Activated CD4-positive, alpha-beta memory T cell treated with anti-CD3 and anti-CD28 coated beads for 36 hours (primary cell): ENCODE measurements at regions not wholly inside any gene's neighbourhood (a gene's known extent, or its start where the extent isn't known, plus 50 kb on each side); places are given as distances from the start of the nearest gene placed in this dataset.

ENCODE experiments used
- CTCF ChIA-PET: fragments of 350-600 bp; sonication (Branson Sonifier 250); formaldehyde crosslinking; loops from one replicate; lab custom pipeline; 2021; ENCODE audit warnings: antibody characterized with exemption, inconsistent platforms; lab: Charles Lee
- POLR2A ChIA-PET: fragments of 350-600 bp; sonication (Branson Sonifier 250); formaldehyde crosslinking; loops from one replicate; lab custom pipeline; 2021; ENCODE audit warnings: antibody characterized with exemption; lab: Charles Lee
- DNase-seq: peaks from one replicate; pipeline ENCODE4 v3.0.0-alpha.2; 2020
- H3K27ac Mint-ChIP-seq: one replicate; pipeline ENCODE4 v1.8.0; 2021; ENCODE audit warnings: mixed read lengths
- H3K27me3 Mint-ChIP-seq: one replicate; pipeline ENCODE4 v1.8.0; 2021; ENCODE audit warnings: mixed read lengths
- H3K36me3 Mint-ChIP-seq: one replicate; pipeline ENCODE4 v1.8.0; 2021; ENCODE audit warnings: mixed read lengths
- H3K4me1 Mint-ChIP-seq: one replicate; pipeline ENCODE4 v1.8.0; 2021; ENCODE audit warnings: low read depth, mixed read lengths
- H3K4me3 Mint-ChIP-seq: one replicate; pipeline ENCODE4 v1.8.0; 2021; ENCODE audit warnings: mild to moderate bottlenecking, mixed read lengths
- H3K9me3 Mint-ChIP-seq: one replicate; pipeline ENCODE4 v1.8.0; 2021; ENCODE audit warnings: mixed read lengths
- intact Hi-C: fragments of 100-400 bp; cut with micrococcal nuclease; formaldehyde crosslinking; loops from one replicate; pipeline ENCODE4 v1.15.1; 2023

DNA sequence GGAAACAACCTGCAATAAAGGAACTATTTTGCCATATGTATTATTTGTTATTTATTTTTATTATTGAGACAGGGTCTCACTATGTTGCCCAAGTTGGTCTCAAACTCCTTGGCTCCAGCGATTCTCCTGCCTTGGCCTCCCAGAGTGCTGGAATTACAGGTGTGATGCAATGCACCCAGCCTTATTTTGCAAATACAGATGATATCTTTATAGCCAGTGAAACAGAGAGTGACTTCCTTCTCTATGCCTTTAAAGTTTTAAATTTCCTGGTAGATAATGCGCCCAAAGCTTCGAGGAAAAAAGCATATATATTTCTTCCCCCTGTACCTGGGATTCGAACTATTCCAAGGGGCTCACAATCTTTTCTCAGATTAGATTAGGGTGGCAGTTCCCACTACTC, 601.1 kb upstream of the HTR2C start:
- intact Hi-C loops, result no loop called here
- Mint-ChIP-seq H3K4me3 (no peak overlapping the region), H3K36me3 (no peaks in the 10 kb centered on the region), H3K9me3 (peaks cover 2% of the 10 kb centered on the region), H3K27me3 (no peaks in the 10 kb centered on the region), H3K27ac (no peak overlapping the region), H3K4me1 (no peaks in the 10 kb centered on the region)
- ChIA-PET POLR2A (no interaction called here), CTCF (no interaction called here)
- DNase-seq, result no peak

DNA sequence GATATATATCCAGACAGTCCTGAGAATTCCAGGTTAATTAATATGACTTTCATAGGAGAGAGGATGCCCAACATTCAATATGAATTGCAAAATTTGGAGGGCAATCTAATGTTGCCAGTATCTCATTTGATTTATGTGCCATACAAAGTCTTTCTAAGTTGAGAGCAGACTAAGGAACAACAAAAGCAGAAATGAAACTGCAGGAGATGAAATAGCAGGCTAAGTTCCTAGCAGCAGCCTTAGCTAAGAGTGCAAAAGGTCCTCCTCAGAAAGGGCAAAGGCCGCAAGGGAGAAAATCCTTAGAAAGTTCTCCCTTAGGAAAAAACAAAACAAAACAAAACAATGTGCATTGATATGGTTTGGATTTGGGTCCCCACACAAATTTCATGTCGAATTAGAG, 602.9 kb upstream of the HTR2C start:
- Mint-ChIP-seq H3K9me3 (peaks cover 2% of the 10 kb centered on the region), H3K4me1 (no peaks in the 10 kb centered on the region), H3K36me3 (no peaks in the 10 kb centered on the region), H3K27me3 (no peaks in the 10 kb centered on the region), H3K4me3 (no peak overlapping the region), H3K27ac (no peak overlapping the region)
- POLR2A ChIA-PET, result no interaction called here
- CTCF ChIA-PET, result no interaction called here
- intact Hi-C loops, result no loop called here
- no peak for DNase-seq

DNA sequence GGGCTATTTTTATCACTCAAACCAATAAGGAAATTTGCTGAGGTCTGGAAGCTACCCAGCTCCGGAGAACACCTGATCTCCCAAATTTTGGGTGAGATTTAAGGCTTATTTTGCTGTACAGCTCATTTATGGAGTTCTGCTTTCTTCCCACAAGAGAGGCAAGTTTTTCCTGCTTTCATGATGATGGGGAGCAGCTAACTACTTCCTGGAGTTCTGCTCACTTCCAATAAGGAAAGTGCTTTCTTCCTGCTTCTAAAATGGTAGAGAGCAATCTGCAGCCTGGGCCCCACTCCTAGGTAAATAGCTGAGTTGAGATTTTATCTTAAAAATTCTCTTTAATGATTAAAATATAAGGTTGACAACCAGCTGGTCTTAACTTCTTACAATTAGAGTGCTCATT, 606.0 kb upstream of the HTR2C start:
- Mint-ChIP-seq H3K4me1 (no peaks in the 10 kb centered on the region), H3K9me3 (peaks cover 2% of the 10 kb centered on the region), H3K4me3 (no peak overlapping the region), H3K36me3 (no peaks in the 10 kb centered on the region), H3K27me3 (no peaks in the 10 kb centered on the region), H3K27ac (no peak overlapping the region)
- ChIA-PET CTCF (no interaction called here), POLR2A (no interaction called here)
- no peak for DNase-seq
- intact Hi-C loops, result no loop called here

DNA sequence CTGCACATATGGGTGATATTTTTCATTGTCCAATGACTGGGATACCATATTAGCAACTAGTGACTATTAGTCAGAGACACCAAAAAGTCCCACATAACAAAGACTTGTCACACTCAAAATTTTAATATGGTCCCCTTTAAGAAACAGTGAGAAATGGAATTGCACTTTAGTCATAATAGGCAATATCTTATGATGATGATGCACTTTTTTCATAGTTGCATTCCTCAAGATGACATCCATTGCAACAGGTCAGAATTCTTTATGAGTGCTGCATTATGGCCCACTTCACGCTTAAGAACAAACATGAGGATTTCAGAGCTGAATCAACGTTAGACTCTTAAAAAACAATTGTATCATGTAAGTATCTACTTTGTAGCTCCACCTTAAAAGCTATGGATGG, 608.4 kb upstream of the HTR2C start:
- no peaks in the 10 kb centered on the region for H3K36me3 Mint-ChIP-seq
- no peak overlapping the region for H3K4me3 Mint-ChIP-seq
- intact Hi-C loops, result no loop called here
- CTCF ChIA-PET, result no interaction called here
- H3K27ac Mint-ChIP-seq, result no peak overlapping the region
- peaks cover 2% of the 10 kb centered on the region for H3K9me3 Mint-ChIP-seq
- POLR2A ChIA-PET, result no interaction called here
- no peak for DNase-seq
- H3K27me3 Mint-ChIP-seq, result no peaks in the 10 kb centered on the region
- H3K4me1 Mint-ChIP-seq, result no peaks in the 10 kb centered on the region

DNA sequence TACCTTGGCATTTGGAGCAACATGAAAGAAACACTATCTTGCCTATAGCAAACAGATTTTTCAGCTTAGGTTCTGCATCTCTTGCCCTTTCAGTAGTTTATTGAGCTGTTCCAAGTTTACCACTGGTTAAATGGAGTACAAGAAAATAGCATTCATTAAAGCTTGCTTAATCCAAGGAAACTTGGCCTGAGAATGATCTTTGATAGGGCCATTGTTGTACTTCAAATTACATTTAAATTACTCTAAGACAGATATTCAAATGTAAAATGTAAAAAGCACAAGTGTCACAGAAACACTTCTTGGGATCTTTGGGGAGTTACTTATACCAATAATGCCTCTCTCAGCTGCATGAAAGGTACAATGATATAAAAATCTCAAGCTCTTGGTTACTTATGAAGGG, 609.0 kb upstream of the HTR2C start:
- Mint-ChIP-seq H3K4me3 (no peak overlapping the region), H3K4me1 (no peaks in the 10 kb centered on the region), H3K27me3 (no peaks in the 10 kb centered on the region), H3K36me3 (no peaks in the 10 kb centered on the region), H3K27ac (no peak overlapping the region), H3K9me3 (peaks cover 2% of the 10 kb centered on the region)
- POLR2A ChIA-PET, result no interaction called here
- intact Hi-C loops, result no loop called here
- CTCF ChIA-PET, result no interaction called here
- DNase-seq, result no peak

DNA sequence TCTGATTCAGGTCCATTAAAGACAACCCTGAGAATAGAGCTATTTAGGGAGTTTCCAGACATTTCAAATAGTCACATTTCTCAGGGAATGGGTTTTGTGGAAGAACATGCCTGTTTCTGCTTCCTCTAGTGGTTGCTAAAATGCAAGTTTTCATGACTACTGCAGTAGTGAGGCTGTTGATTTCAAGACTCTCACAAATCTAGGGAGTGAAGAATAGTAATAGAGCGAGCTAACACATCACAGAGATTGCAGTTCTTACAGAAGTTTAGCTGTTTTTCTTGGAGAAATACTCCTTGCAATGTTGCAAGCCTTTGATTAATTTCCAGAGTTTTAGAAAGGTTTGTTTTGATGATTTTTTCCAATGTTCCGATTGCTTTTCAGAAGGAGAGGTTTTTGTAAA, 610.2 kb upstream of the HTR2C start:
- H3K9me3 Mint-ChIP-seq, result no peaks in the 10 kb centered on the region
- POLR2A ChIA-PET, result no interaction called here

DNA sequence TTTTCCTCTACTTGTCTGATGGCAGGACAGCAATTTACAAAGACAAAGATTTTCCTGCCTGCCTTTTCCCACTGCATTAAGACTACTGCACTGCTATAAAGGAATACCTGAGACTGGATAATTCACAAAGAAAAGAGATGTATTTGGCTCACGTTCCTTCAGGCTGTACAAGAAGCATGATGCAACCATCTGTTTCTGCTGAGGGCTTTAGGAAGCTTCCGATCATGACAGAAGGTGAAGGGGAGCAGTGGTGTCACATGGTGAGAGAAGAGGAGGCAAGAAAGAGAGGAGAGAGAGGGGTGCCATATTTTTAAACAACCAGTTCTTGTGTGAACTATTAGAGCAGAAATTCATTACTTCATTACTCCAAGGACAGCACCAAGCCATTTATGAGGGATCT, 617.1 kb upstream of the HTR2C start:
- intact Hi-C loops, result no loop called here
- no peaks in the 10 kb centered on the region for H3K27me3 Mint-ChIP-seq
- H3K9me3 Mint-ChIP-seq, result peaks cover 3% of the 10 kb centered on the region
- ChIA-PET POLR2A (no interaction called here), CTCF (no interaction called here)
- no peaks in the 10 kb centered on the region for H3K36me3 Mint-ChIP-seq
- H3K4me3 Mint-ChIP-seq, result no peak overlapping the region
- DNase-seq, result no peak
- no peaks in the 10 kb centered on the region for H3K4me1 Mint-ChIP-seq
- no peak overlapping the region for H3K27ac Mint-ChIP-seq

More for the DNA sequence above, 610.2 kb upstream of the HTR2C start:
- DNase-seq, result no peak
- Mint-ChIP-seq H3K27ac (no peak overlapping the region), H3K27me3 (no peaks in the 10 kb centered on the region), H3K4me3 (no peak overlapping the region), H3K4me1 (no peaks in the 10 kb centered on the region), H3K36me3 (no peaks in the 10 kb centered on the region)
- CTCF ChIA-PET, result no interaction called here
- intact Hi-C loops, result no loop called here

DNA sequence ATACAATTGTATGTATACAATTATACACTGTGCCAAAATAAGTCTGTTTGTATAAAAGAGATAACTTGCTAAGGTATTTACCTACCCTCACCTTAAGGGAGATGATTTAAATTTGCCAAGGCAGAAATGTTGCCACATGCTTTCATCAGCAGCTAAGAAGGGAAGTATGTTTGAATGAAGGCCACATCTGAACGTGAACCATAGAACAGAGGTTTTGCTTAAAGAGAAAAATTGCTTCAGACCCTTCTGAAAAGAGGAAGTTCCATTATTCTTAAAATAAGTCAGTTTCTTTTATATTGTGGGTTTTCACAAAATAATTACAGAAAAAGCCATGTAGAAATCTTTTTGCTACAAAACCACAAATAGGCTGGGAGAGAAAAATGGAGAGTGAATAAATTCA, 621.5 kb upstream of the HTR2C start:
- Mint-ChIP-seq H3K27ac (no peak overlapping the region), H3K4me1 (no peaks in the 10 kb centered on the region), H3K4me3 (no peak overlapping the region), H3K36me3 (no peaks in the 10 kb centered on the region), H3K27me3 (no peaks in the 10 kb centered on the region), H3K9me3 (peaks cover 3% of the 10 kb centered on the region)
- ChIA-PET CTCF (no interaction called here), POLR2A (no interaction called here)
- DNase-seq, result no peak
- intact Hi-C loops, result no loop called here

DNA sequence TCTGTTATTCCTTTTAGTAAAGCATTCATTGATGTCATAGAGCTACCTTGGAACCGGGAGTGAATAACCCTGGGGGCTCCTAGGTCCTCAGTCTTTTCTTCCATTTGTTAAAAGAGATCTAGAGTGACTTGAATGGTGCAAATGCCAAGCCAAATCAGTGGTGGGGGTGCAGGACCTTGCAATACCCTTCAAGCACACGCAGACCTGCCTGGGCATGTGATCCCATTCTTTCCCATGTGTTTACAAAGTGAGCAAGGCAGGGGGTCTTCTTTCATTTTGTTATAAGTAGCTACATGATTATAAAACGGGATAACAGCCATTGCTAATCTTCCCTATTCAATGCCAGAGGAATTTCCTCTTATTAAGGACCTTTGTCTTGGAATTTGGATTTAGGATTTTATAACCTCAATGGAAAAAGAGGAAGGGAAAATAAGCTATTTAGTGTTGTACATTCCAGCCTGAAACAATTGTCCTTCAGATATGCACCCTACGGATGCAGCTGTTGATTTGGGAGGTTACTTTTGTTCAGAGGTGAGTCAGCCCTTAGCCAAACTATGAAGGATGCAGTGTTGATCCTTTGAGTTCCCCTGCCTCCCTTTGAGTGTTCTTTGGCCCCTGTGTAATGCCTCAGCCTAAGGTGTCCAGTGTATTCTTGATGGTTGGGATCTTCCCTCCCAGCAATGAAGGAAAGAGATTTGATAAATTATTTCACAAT, 623.8 kb upstream of the HTR2C start:
- Mint-ChIP-seq H3K4me3 (no peak overlapping the region), H3K36me3 (no peaks in the 10 kb centered on the region), H3K27ac (no peak overlapping the region), H3K27me3 (no peaks in the 10 kb centered on the region), H3K9me3 (no peaks in the 10 kb centered on the region), H3K4me1 (no peaks in the 10 kb centered on the region)
- intact Hi-C loops, result no loop called here
- CTCF ChIA-PET, result no interaction called here
- POLR2A ChIA-PET, result no interaction called here
- no peak for DNase-seq

DNA sequence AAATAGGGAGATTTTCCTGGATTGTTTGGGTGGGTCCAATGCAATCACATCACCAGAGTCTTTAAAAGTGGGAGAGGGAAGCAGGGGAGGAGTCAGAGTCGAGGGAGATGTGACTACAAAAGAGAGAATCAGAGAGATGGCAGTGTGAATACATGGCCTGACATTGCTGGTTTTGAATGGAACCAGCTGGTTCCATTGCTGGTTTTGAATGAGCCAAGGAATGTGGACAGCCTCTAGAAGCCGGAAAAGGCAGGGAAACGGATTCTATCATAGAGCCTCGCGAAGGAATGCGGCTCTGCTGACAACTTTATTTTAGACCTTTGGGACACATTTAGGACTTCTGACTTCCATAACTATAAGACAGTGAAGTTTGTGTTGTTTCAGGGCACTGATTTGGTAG, 627.0 kb upstream of the HTR2C start:
- no peak overlapping the region for H3K4me3 Mint-ChIP-seq
- no peak for DNase-seq
- H3K36me3 Mint-ChIP-seq, result no peaks in the 10 kb centered on the region
- no peaks in the 10 kb centered on the region for H3K27me3 Mint-ChIP-seq
- intact Hi-C loops, result no loop called here
- H3K4me1 Mint-ChIP-seq, result no peaks in the 10 kb centered on the region
- CTCF ChIA-PET, result no interaction called here
- H3K9me3 Mint-ChIP-seq, result no peaks in the 10 kb centered on the region
- no peak overlapping the region for H3K27ac Mint-ChIP-seq
- POLR2A ChIA-PET, result no interaction called here

DNA sequence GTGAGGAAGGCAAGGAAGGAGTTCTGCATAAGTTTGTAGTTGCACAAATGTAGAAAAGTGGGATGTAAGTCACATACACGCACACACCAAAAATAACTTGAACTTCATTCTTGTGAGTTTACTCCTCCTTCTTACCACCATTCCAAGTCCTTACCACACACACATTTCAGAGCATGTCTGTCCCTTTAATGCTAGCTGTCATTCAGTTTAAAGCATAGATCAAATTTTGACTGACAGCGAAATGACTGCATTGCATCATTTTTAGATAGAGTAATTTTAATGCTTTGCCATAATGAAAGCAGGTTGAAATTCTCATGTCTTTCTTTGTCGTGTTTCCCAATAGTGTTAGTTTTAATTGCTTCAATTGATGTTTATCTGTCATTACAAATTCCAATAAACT, 629.6 kb upstream of the HTR2C start:
- H3K9me3 Mint-ChIP-seq, result peaks cover under 1% of the 10 kb centered on the region
- DNase-seq, result no peak
- ChIA-PET POLR2A (no interaction called here), CTCF (no interaction called here)
- no peaks in the 10 kb centered on the region for H3K36me3 Mint-ChIP-seq
- no peaks in the 10 kb centered on the region for H3K27me3 Mint-ChIP-seq
- intact Hi-C loops, result no loop called here
- no peaks in the 10 kb centered on the region for H3K4me1 Mint-ChIP-seq
- no peak overlapping the region for H3K27ac Mint-ChIP-seq
- H3K4me3 Mint-ChIP-seq, result no peak overlapping the region

DNA sequence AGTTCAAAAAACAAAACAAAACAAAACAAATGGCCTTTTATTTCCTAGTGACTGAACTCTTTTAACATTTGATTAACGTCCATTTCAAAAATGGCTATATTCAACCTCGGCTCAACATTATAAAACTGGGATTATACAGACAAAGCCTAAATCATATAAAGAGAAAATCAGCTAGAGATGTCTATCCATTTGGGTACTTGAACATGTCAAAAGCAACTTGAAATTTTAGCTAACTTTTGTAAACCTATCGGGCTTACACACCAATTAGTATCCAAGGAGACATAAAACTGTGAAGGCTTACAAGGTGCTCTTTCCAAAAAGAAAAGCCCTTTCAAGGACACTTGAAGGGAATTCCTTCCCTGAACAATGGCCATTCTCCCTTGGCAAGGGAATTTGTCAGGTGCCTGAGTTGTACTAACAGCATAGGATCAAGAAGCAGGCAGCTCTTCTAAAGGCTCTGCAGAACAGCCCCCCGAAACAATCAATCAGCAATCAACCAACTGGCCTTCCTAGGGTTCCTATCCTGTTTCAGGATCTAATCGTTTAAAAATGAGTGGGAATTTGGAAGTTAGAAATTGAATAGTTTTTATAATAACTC, 633.7 kb upstream of the HTR2C start:
- Mint-ChIP-seq H3K4me3 (no peak overlapping the region), H3K27ac (no peak overlapping the region), H3K27me3 (no peaks in the 10 kb centered on the region), H3K36me3 (no peaks in the 10 kb centered on the region), H3K9me3 (peaks cover 2% of the 10 kb centered on the region), H3K4me1 (no peaks in the 10 kb centered on the region)
- POLR2A ChIA-PET, result no interaction called here
- intact Hi-C loops, result no loop called here
- no peak for DNase-seq
- CTCF ChIA-PET, result no interaction called here

DNA sequence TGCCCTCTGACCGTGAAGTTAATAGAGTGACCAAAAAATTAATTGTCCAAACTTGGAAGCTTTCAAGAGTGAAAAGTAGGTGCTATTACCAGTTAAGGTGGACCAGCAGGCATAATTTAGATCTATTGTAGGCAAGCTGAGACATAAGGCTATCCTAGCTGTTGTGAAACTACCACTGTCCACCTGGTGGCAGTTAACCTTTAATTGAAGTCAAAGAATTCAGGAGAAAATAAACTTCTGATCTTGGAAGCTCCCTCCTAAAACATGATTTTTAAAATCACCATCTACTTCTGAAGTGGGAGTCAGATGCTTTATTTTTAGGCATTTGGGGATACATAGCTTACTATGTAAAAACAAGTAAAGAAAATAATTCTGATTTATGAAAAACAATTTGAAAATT, 636.3 kb upstream of the HTR2C start:
- Mint-ChIP-seq H3K4me1 (no peaks in the 10 kb centered on the region), H3K36me3 (no peaks in the 10 kb centered on the region), H3K4me3 (no peak overlapping the region), H3K9me3 (peaks cover 2% of the 10 kb centered on the region), H3K27ac (no peak overlapping the region), H3K27me3 (no peaks in the 10 kb centered on the region)
- CTCF ChIA-PET, result no interaction called here
- POLR2A ChIA-PET, result no interaction called here
- DNase-seq, result no peak
- intact Hi-C loops, result no loop called here
